ENCODE measurements at regions not wholly inside any gene's neighbourhood (a gene's known extent, or its start where the extent isn't known, plus 50 kb on each side); places are given as distances from the start of the nearest gene placed in this dataset.
"Not testable (repeated sequence)": the region's sequence is repeated elsewhere in the genome, so short reads cannot be mapped to it uniquely, and the experiment has no call there.

GRCh38 chr6:125549202-125549884 is 200.1 kb upstream of the HEY2 start:
- DNase-seq: no peak

- DNase-seq: no peak
Measured at GRCh38 chr6:125550892-125551291, 198.5 kb upstream of the HEY2 start.

GRCh38 chr6:125552819-125553218 is 196.6 kb upstream of the HEY2 start:
- DNase-seq: no peak

- no peak for DNase-seq
Measured at GRCh38 chr6:125554456-125554855, 195.0 kb upstream of the HEY2 start.

GRCh38 chr6:125558241-125558843 is 191.1 kb upstream of the HEY2 start:
- peak in 1 of 2 experiments; percentile 40 for DNase-seq

GRCh38 chr6:125558907-125559306 is 190.5 kb upstream of the HEY2 start:
- DNase-seq: no peak

GRCh38 chr6:125562156-125562555 is 187.3 kb upstream of the HEY2 start:
- DNase-seq: no peak

GRCh38 chr6:125564941-125565340 is 184.5 kb upstream of the HEY2 start:
- no peak for DNase-seq

- no peak for DNase-seq
Measured at GRCh38 chr6:125567407-125567806, 182.0 kb upstream of the HEY2 start.

GRCh38 chr6:125568609-125569008 is 180.8 kb upstream of the HEY2 start:
- no peak for DNase-seq

GRCh38 chr6:125570526-125570925 is 178.9 kb upstream of the HEY2 start:
- no peak for DNase-seq

- DNase-seq: no peak
Measured at GRCh38 chr6:125571207-125571755, 178.2 kb upstream of the HEY2 start.

- no peak for DNase-seq
Measured at GRCh38 chr6:125574604-125575003, 174.8 kb upstream of the HEY2 start.

- no peak for DNase-seq
Measured at GRCh38 chr6:125577124-125577662, 172.2 kb upstream of the HEY2 start.

GRCh38 chr6:125584468-125584939 is 164.9 kb upstream of the HEY2 start:
- peak; percentile 36 for DNase-seq

GRCh38 chr6:125585470-125585869 is 164.0 kb upstream of the HEY2 start:
- no peak for DNase-seq

- DNase-seq: no peak
Measured at GRCh38 chr6:125586074-125586473, 163.4 kb upstream of the HEY2 start.

GRCh38 chr6:125586605-125587004 is 162.8 kb upstream of the HEY2 start:
- DNase-seq: no peak

GRCh38 chr6:125587666-125588632 is 161.5 kb upstream of the HEY2 start:
- DNase-seq: no peak

- DNase-seq: not testable (repeated sequence)
Measured at GRCh38 chr6:125591796-125592195, 157.6 kb upstream of the HEY2 start.

- no peak for DNase-seq
Measured at GRCh38 chr6:125593746-125594145, 155.7 kb upstream of the HEY2 start.

GRCh38 chr6:125596020-125596419 is 153.4 kb upstream of the HEY2 start:
- DNase-seq: peak in 1 of 2 experiments; percentile 21

All from SHP77 (cell line).